Caco-2 (cell line): ENCODE measurements at regions not wholly inside any gene's neighbourhood (a gene's known extent, or its start where the extent isn't known, plus 50 kb on each side); places are given as distances from the start of the nearest gene placed in this dataset.
"Not testable (repeated sequence)": the region's sequence is repeated elsewhere in the genome, so short reads cannot be mapped to it uniquely, and the experiment has no call there.

ENCODE experiments used
- BruUV-seq: library from RNA; stranded (reverse); fragments of 400-500 nt; replicated peaks from 2 replicates; lab custom pipeline; 2021; lab: Mats Ljungman, UMichigan
- CTCF ChIA-PET: fragments of 300-600 bp; sonication (Branson Sonifier 250); formaldehyde crosslinking; loops from one replicate; lab custom pipeline; 2022; ENCODE audit warnings: antibody characterized with exemption; lab: Charles Lee
- POLR2A ChIA-PET: fragments of 300-600 bp; sonication (Branson Sonifier 250); formaldehyde crosslinking; loops from one replicate; lab custom pipeline; 2022; ENCODE audit warnings: antibody characterized with exemption; lab: Charles Lee
- DNase-seq, 2 experiments: peaks; one replicate each; pipeline versions ENCODE4 v3.0.0 to v3.0.0-alpha.2; 2020 to 2022
- H3K27me3 ChIP-seq: replicated peaks from 2 replicates; pipeline ENCODE4 v1.6.0; 2011; ENCODE audit warnings: low read length; ENCODE audit not compliant: control insufficient read depth, insufficient read depth
- H3K36me3 ChIP-seq: 2 replicates; pipeline ENCODE4 v1.5.1; 2011; ENCODE audit warnings: low read length; ENCODE audit not compliant: control insufficient read depth, insufficient read depth
- H3K4me1 ChIP-seq: fragments of 250-450 bp; sonication (Bioruptor Pico); 2 replicates; pipeline ENCODE4 v1.5.1; 2020; ENCODE audit warnings: mild to moderate bottlenecking
- H3K4me3 ChIP-seq: 2 replicates; pipeline ENCODE4 v1.5.1; 2011; ENCODE audit warnings: low read depth, mild to moderate bottlenecking, control low read depth, low read length
- H3K9me3 ChIP-seq: fragments of 250-450 bp; sonication (Bioruptor Pico); 2 replicates; pipeline ENCODE4 v1.5.1; 2020; ENCODE audit warnings: mild to moderate bottlenecking, moderate library complexity
- H3K27ac Mint-ChIP-seq: one replicate; pipeline ENCODE4 v1.8.0; 2022; ENCODE audit warnings: mixed read lengths; ENCODE audit not compliant: unreplicated experiment
- H3K27me3 Mint-ChIP-seq: one replicate; pipeline ENCODE4 v1.8.0; 2022; ENCODE audit warnings: mixed read lengths; ENCODE audit not compliant: insufficient read depth, unreplicated experiment
- H3K36me3 Mint-ChIP-seq: one replicate; pipeline ENCODE4 v1.8.0; 2022; ENCODE audit warnings: mild to moderate bottlenecking, mixed read lengths; ENCODE audit not compliant: insufficient read depth, unreplicated experiment
- H3K4me1 Mint-ChIP-seq: one replicate; pipeline ENCODE4 v1.8.0; 2022; ENCODE audit warnings: low read depth, mixed read lengths; ENCODE audit not compliant: unreplicated experiment
- H3K4me3 Mint-ChIP-seq: one replicate; pipeline ENCODE4 v1.8.0; 2022; ENCODE audit warnings: mild to moderate bottlenecking, moderate library complexity, mixed read lengths; ENCODE audit not compliant: unreplicated experiment
- H3K9me3 Mint-ChIP-seq: one replicate; pipeline ENCODE4 v1.8.0; 2022; ENCODE audit warnings: mixed read lengths; ENCODE audit not compliant: unreplicated experiment
- intact Hi-C: fragments of 100-400 bp; cut with micrococcal nuclease; formaldehyde crosslinking; loops from one replicate; pipeline ENCODE4 v1.10.0; 2022; ENCODE audit not compliant: unreplicated experiment

DNA sequence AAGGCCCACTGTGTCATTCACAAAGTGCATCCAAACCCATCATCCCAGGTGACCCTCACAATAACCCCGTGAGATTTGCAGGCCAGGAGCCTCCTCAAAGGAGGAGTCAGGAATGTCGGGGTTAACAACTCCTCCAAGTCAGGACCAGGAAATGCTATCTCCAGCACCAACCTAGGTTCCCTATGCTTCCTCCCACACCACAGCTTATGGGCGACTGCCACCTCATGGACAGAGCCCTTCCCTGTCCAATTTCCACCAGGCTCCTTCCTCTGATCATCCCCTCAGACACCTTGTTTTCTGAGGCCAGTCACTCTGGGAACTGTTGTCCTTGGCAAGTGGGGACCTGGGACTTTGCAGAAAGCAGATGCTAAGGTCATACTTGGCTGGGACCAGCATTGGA lies 77.8 kb downstream of the LIMS3 start:
- H3K9me3 ChIP-seq, BruUV-seq, H3K4me3 ChIP-seq, CTCF ChIA-PET, H3K27ac Mint-ChIP-seq, H3K9me3 Mint-ChIP-seq, POLR2A ChIA-PET, H3K36me3 ChIP-seq, H3K27me3 Mint-ChIP-seq, intact Hi-C loops, H3K27me3 ChIP-seq, H3K4me3 Mint-ChIP-seq, H3K4me1 ChIP-seq, H3K36me3 Mint-ChIP-seq, H3K4me1 Mint-ChIP-seq: not testable (repeated sequence)
- DNase-seq, result peak in 1 of 2 experiments; percentile 31

DNA sequence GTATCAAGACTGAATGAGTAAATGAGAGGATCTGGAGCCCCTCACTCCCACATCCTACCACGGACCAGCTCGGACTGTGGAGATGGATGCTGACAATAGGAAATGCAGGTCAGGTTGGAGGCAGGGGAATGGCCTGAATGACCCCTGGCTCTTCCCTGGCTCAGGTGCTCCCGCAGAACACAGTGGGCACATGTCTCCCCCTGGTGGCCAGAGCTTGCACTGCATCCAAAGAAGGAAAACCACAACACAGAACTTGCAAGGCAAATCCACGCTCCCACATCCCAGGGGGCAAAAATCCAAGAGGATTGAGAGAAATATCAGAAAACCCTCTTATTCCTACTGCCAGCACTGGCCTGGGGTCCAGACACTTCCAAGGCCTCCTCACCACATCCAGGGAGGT lies 82.3 kb downstream of the LIMS3 start:
- H3K4me1 Mint-ChIP-seq, H3K4me1 ChIP-seq, H3K36me3 ChIP-seq, POLR2A ChIA-PET, DNase-seq, H3K27me3 ChIP-seq, H3K27ac Mint-ChIP-seq, H3K9me3 Mint-ChIP-seq, H3K4me3 ChIP-seq, H3K9me3 ChIP-seq, BruUV-seq, H3K4me3 Mint-ChIP-seq, intact Hi-C loops, CTCF ChIA-PET, H3K27me3 Mint-ChIP-seq, H3K36me3 Mint-ChIP-seq: not testable (repeated sequence)

DNA sequence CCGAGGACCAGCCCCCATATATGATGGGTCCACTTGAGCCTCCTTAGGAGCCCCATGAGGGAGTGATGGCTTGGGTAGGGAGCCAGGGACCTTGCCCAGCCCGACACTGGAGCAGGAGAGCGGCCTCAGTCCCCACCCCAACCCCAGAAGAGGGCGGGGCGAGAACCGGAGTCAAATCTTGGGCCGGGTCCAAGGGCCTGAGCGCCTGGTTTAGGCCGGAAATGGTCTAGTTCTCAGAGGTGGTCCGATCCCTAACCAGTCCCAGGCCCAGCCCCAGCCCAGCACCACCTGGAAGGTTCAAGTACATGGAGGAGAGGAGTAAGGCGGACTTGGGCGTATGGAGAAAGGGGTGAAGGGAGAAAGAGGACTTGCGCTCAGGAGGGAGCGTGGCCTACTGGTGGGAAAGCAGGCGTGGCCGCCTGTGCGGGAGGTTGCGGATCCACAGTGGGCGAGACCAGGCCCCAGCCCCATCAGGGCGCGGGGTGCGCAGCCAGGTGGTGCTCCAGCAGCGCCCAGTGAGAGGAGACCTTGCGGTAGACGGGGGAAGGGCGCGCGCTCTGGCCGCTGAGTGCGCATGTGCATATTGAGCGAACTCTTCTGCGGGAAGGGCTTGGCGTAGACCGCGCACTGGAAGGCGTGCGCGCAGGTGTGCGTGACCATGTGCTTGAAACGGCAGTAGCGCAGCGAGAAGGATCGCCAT lies 88.1 kb downstream of the LIMS3 start:
- H3K27me3 ChIP-seq, H3K4me3 Mint-ChIP-seq, H3K4me3 ChIP-seq, intact Hi-C loops, H3K9me3 ChIP-seq, H3K27ac Mint-ChIP-seq, H3K27me3 Mint-ChIP-seq, CTCF ChIA-PET, H3K4me1 Mint-ChIP-seq, H3K36me3 Mint-ChIP-seq, H3K36me3 ChIP-seq, H3K4me1 ChIP-seq, H3K9me3 Mint-ChIP-seq, DNase-seq, POLR2A ChIA-PET, BruUV-seq: not testable (repeated sequence)

DNA sequence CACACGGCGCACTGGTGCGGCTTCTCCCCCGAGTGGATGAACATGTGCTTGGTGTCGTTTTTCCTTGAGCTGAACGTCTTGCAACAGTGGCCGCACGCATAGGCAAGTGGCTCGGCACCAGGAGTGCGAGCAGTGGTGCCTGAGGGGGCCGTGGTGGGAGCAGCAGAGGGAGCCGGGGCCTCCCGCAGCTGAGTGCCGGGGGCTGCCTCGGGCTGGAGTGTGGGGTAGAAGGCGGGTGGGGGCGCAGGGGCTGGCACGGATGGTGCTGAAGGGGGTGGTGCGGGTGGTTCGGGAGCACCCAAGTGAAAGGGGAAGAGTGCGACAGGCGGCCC lies 88.6 kb downstream of the LIMS3 start:
- H3K36me3 ChIP-seq, H3K4me3 ChIP-seq, H3K4me3 Mint-ChIP-seq, BruUV-seq, H3K4me1 ChIP-seq, H3K27ac Mint-ChIP-seq, CTCF ChIA-PET, H3K4me1 Mint-ChIP-seq, POLR2A ChIA-PET, H3K27me3 ChIP-seq, H3K36me3 Mint-ChIP-seq, DNase-seq, H3K27me3 Mint-ChIP-seq, H3K9me3 Mint-ChIP-seq, intact Hi-C loops, H3K9me3 ChIP-seq: not testable (repeated sequence)

DNA sequence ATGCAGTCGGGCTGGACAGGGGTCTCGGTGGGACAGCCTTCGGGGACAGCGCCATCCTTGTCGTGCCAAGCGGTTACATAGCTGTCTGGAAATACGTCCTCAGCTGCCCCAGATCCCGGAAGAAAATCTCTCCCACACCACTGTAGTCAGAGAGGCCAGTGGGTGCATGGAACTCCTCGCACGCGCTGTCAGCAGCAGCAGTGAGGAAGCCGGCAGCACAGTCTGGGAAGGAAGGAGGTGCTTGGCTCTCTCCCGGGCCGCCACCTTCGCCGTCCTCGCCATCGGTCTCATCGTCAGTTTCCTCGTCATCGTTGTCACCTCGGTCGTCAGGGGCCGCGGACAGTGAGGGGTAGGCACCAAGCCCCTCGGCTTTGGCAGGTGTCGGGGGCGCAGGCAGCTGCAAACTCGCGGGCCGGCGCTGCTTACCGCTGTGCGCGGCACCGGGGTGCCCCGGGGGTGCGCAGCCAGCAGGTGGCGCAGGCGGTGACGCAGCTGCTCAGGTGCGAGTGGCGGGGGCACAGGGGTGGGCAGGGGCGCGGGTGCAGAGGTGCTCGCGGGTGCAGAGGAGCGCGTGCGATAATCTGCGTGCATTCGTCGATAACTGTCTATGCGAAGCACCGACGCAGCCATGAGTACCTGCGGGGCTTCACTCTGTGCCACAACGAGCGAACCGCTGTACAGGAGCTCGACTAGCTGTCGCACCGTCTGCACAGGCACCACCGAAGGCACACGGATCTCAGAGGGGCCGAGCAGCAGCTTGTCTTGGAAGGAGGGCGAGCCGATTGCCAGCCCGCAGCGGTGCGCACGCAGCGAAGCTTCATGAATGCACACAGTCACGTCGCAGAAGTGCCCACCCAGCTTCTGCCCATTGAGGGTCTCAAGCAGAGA lies 89.2 kb downstream of the LIMS3 start:
- H3K4me3 ChIP-seq, DNase-seq, H3K9me3 Mint-ChIP-seq, H3K27me3 Mint-ChIP-seq, H3K27ac Mint-ChIP-seq, H3K4me3 Mint-ChIP-seq, intact Hi-C loops, H3K36me3 Mint-ChIP-seq, POLR2A ChIA-PET, CTCF ChIA-PET, H3K4me1 ChIP-seq, H3K9me3 ChIP-seq, H3K4me1 Mint-ChIP-seq, H3K27me3 ChIP-seq, H3K36me3 ChIP-seq: not testable (repeated sequence)
- BruUV-seq, result TSS peak; percentile 80

DNA sequence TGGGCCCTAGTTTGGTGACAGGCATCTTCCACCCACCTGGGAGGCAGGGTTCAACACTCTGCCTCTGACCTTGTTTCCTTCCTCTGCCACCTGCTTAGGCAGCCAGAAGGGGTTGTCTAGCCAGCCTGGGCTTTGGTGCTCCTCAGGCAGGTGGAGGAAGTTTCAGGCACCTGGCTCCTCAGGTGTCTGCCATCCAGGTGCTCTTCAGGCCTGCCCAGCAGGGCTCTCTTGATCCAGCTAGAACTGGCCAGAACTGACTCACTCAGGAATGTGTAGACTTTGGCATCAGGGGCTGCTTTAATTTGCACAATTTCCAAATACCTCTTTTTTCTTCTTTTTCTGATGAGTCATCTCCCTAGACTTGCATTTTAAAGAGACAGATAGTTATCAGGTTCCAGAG lies 100.9 kb downstream of the LIMS3 start:
- H3K27me3 Mint-ChIP-seq, intact Hi-C loops, H3K4me3 Mint-ChIP-seq, H3K36me3 Mint-ChIP-seq, H3K4me1 Mint-ChIP-seq, H3K27ac Mint-ChIP-seq, H3K9me3 Mint-ChIP-seq, CTCF ChIA-PET, H3K27me3 ChIP-seq, H3K9me3 ChIP-seq, H3K4me1 ChIP-seq, POLR2A ChIA-PET, H3K4me3 ChIP-seq, H3K36me3 ChIP-seq: not testable (repeated sequence)
- peak; percentile 74 to 87 for DNase-seq
- TSS peak; percentile 93 for BruUV-seq

DNA sequence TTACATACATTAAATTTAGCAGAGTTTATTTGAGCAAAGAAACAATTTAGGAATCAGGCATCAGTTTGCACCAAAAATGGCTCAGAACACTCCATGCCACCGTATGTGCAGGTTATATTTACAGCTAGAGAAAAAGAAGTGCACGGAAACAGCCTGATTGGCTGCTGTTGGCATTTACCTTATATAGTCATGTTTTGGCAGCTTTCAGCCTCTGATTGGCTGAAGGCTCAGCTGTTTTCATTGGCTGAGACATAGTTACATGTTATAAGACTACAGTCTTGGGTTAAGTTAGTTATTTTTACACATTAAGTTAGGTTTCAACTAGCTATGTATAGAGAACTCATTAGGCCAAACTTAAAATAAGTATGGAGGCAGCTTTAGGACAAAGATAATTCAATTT lies 104.0 kb downstream of the LIMS3 start:
- H3K4me3 ChIP-seq, H3K4me1 Mint-ChIP-seq, H3K27me3 ChIP-seq, intact Hi-C loops, POLR2A ChIA-PET, H3K36me3 Mint-ChIP-seq, H3K4me3 Mint-ChIP-seq, H3K27me3 Mint-ChIP-seq, BruUV-seq, CTCF ChIA-PET, H3K36me3 ChIP-seq, DNase-seq, H3K9me3 ChIP-seq, H3K9me3 Mint-ChIP-seq, H3K4me1 ChIP-seq, H3K27ac Mint-ChIP-seq: not testable (repeated sequence)
